ENCODE measurements at regions not wholly inside any gene's neighbourhood (a gene's known extent, or its start where the extent isn't known, plus 50 kb on each side); places are given as distances from the start of the nearest gene placed in this dataset.

- TF ChIP-seq, protein P1, sequence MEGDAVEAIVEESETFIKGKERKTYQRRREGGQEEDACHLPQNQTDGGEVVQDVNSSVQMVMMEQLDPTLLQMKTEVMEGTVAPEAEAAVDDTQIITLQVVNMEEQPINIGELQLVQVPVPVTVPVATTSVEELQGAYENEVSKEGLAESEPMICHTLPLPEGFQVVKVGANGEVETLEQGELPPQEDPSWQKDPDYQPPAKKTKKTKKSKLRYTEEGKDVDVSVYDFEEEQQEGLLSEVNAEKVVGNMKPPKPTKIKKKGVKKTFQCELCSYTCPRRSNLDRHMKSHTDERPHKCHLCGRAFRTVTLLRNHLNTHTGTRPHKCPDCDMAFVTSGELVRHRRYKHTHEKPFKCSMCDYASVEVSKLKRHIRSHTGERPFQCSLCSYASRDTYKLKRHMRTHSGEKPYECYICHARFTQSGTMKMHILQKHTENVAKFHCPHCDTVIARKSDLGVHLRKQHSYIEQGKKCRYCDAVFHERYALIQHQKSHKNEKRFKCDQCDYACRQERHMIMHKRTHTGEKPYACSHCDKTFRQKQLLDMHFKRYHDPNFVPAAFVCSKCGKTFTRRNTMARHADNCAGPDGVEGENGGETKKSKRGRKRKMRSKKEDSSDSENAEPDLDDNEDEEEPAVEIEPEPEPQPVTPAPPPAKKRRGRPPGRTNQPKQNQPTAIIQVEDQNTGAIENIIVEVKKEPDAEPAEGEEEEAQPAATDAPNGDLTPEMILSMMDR (IDR thresholded peaks at IDR 0.05) = no peak
- TF ChIP-seq POLR2A (IDR thresholded peaks at IDR 0.05) = no peak
- TF ChIP-seq POLR2AphosphoS5 (IDR thresholded peaks at IDR 0.05) = no peak
Observed at GRCh38 chr9:131800843-131801242, 61.0 kb upstream of the RAPGEF1 start.
